Neural progenitor cell (in vitro differentiated cells): ENCODE measurements at regions not wholly inside any gene's neighbourhood (a gene's known extent, or its start where the extent isn't known, plus 50 kb on each side); places are given as distances from the start of the nearest gene placed in this dataset.

ENCODE experiments used
- DNase-seq: peaks from one replicate; pipeline ENCODE4 v3.0.0-alpha.2; 2016; ENCODE audit warnings: low spot score
- H2AFZ ChIP-seq: fragments of 200-600 bp; sonication (generic); replicated peaks from 2 replicates; pipeline ENCODE4 v1.6.1; 2016; ENCODE audit warnings: antibody characterized with exemption
- H3F3A ChIP-seq: fragments of 200-600 bp; sonication (generic); 2 replicates; pipeline ENCODE4 v1.6.1; 2016; ENCODE audit warnings: antibody characterized with exemption, low read depth
- H3K27ac ChIP-seq: fragments of 200-600 bp; sonication (generic); 2 replicates; pipeline ENCODE4 v1.5.1; 2016; ENCODE audit warnings: mild to moderate bottlenecking
- H3K27me3 ChIP-seq: fragments of 200-600 bp; sonication (generic); 2 replicates; pipeline ENCODE4 v1.6.1; 2016; ENCODE audit warnings: mild to moderate bottlenecking, moderate library complexity
- H3K36me3 ChIP-seq: fragments of 200-600 bp; sonication (generic); 2 replicates; pipeline ENCODE4 v1.5.1; 2016
- H3K4me1 ChIP-seq: fragments of 200-600 bp; sonication (generic); 2 replicates; pipeline ENCODE4 v1.6.1; 2016; ENCODE audit warnings: mixed run types
- H3K4me2 ChIP-seq: fragments of 200-600 bp; sonication (generic); 2 replicates; pipeline ENCODE4 v1.6.1; 2016
- H3K4me3 ChIP-seq: fragments of 200-600 bp; sonication (generic); 2 replicates; pipeline ENCODE4 v1.5.1; 2016
- H3K79me2 ChIP-seq: fragments of 200-600 bp; sonication (generic); 2 replicates; pipeline ENCODE4 v1.6.1; 2016; ENCODE audit warnings: low read depth
- H3K9ac ChIP-seq: fragments of 200-600 bp; sonication (generic); 2 replicates; pipeline ENCODE4 v1.6.1; 2016
- H3K9me3 ChIP-seq: fragments of 200-600 bp; sonication (generic); 2 replicates; pipeline ENCODE4 v1.5.1; 2016; ENCODE audit warnings: low read depth
- H4K20me1 ChIP-seq: fragments of 200-600 bp; sonication (generic); 2 replicates; pipeline ENCODE4 v1.6.1; 2016; ENCODE audit warnings: low read depth
- H3K27ac Mint-ChIP-seq: 3 replicates; pipeline ENCODE4 v1.8.0; 2021; ENCODE audit warnings: mixed read lengths
- H3K27me3 Mint-ChIP-seq: 2 replicates; pipeline ENCODE4 v1.8.0; 2022; ENCODE audit warnings: low read depth, mild to moderate bottlenecking, inconsistent platforms, moderate library complexity, mixed read lengths; ENCODE audit not compliant: insufficient read depth
- H3K36me3 Mint-ChIP-seq: 3 replicates; pipeline ENCODE4 v1.8.0; 2021; ENCODE audit warnings: mixed read lengths
- H3K4me1 Mint-ChIP-seq: 3 replicates; pipeline ENCODE4 v1.8.0; 2021; ENCODE audit warnings: mixed read lengths
- H3K4me3 Mint-ChIP-seq: 3 replicates; pipeline ENCODE4 v1.8.0; 2021; ENCODE audit warnings: mild to moderate bottlenecking, moderate library complexity, mixed read lengths
- H3K9me3 Mint-ChIP-seq: 3 replicates; pipeline ENCODE4 v1.8.0; 2020; ENCODE audit warnings: mixed read lengths
- CTCF ChIP-seq: fragments of 200-600 bp; sonication (generic); IDR thresholded peaks from 2 replicates; pipeline ENCODE4 v1.5.1; 2017; ENCODE audit warnings: antibody characterized with exemption, mild to moderate bottlenecking
- EZH2 ChIP-seq: fragments of 200-600 bp; sonication (generic); IDR thresholded peaks from 2 replicates; pipeline ENCODE4 v1.6.1; 2017; ENCODE audit warnings: antibody characterized with exemption, mild to moderate bottlenecking, moderate library complexity
- EZH2phosphoT487 ChIP-seq: fragments of 200-600 bp; sonication (generic); IDR thresholded peaks from 2 replicates; pipeline ENCODE4 v1.6.1; 2017; ENCODE audit warnings: antibody characterized with exemption

- no peak overlapping the region for H3K27ac Mint-ChIP-seq
- no peaks in the 10 kb centered on the region for H3K4me1 ChIP-seq
- no peaks in the 10 kb centered on the region for H4K20me1 ChIP-seq
- no peaks in the 10 kb centered on the region for H3K36me3 Mint-ChIP-seq
- H3K27me3 ChIP-seq = no peaks in the 10 kb centered on the region
- TF ChIP-seq CTCF = no peak
- TF ChIP-seq EZH2phosphoT487 = no peak
- TF ChIP-seq EZH2 = no peak
- H3K9ac ChIP-seq = no peak overlapping the region
- H3K4me2 ChIP-seq = no peak overlapping the region
- peaks cover 5% of the 10 kb centered on the region for H3K27me3 Mint-ChIP-seq
- no peak for DNase-seq
- no peak overlapping the region for H3K4me3 ChIP-seq
- no peaks in the 10 kb centered on the region for H3K9me3 Mint-ChIP-seq
- no peak overlapping the region for H3K4me3 Mint-ChIP-seq
- no peaks in the 10 kb centered on the region for H3K79me2 ChIP-seq
- no peaks in the 10 kb centered on the region for H3K9me3 ChIP-seq
- no peak overlapping the region for H2AFZ ChIP-seq
- no peak overlapping the region for H3K27ac ChIP-seq
- H3K36me3 ChIP-seq = no peaks in the 10 kb centered on the region
- no peaks in the 10 kb centered on the region for H3K4me1 Mint-ChIP-seq
- H3F3A ChIP-seq = no peaks in the 10 kb centered on the region
Measured at GRCh38 chr4:10321931-10322330, 135.3 kb downstream of the ZNF518B start.

GRCh38 chr4:10320130-10320529 is 137.1 kb downstream of the ZNF518B start:
- no peak for DNase-seq
- H3K4me1 Mint-ChIP-seq = no peaks in the 10 kb centered on the region
- TF ChIP-seq EZH2 (no peak), CTCF (no peak), EZH2phosphoT487 (no peak)
- Histone ChIP-seq H3F3A (no peaks in the 10 kb centered on the region), H3K4me1 (no peaks in the 10 kb centered on the region), H2AFZ (no peak overlapping the region), H3K9me3 (no peaks in the 10 kb centered on the region), H3K9ac (no peak overlapping the region), H3K27ac (no peak overlapping the region), H3K36me3 (no peaks in the 10 kb centered on the region), H3K4me3 (no peak overlapping the region), H3K27me3 (no peaks in the 10 kb centered on the region), H4K20me1 (no peaks in the 10 kb centered on the region), H3K4me2 (no peak overlapping the region), H3K79me2 (no peaks in the 10 kb centered on the region)
- no peak overlapping the region for H3K4me3 Mint-ChIP-seq
- H3K27me3 Mint-ChIP-seq = peaks cover 4% of the 10 kb centered on the region
- no peak overlapping the region for H3K27ac Mint-ChIP-seq
- no peaks in the 10 kb centered on the region for H3K9me3 Mint-ChIP-seq
- H3K36me3 Mint-ChIP-seq = no peaks in the 10 kb centered on the region

GRCh38 chr4:10317345-10317744 is 139.9 kb downstream of the ZNF518B start:
- Mint-ChIP-seq H3K27me3 (peaks cover 4% of the 10 kb centered on the region), H3K4me3 (no peak overlapping the region), H3K36me3 (no peaks in the 10 kb centered on the region), H3K9me3 (no peaks in the 10 kb centered on the region), H3K27ac (no peak overlapping the region), H3K4me1 (no peaks in the 10 kb centered on the region)
- DNase-seq = no peak
- Histone ChIP-seq H3K79me2 (no peaks in the 10 kb centered on the region), H3K4me2 (no peak overlapping the region), H3K9me3 (no peaks in the 10 kb centered on the region), H4K20me1 (no peaks in the 10 kb centered on the region), H3K36me3 (no peaks in the 10 kb centered on the region), H3K27ac (no peak overlapping the region), H3K27me3 (no peaks in the 10 kb centered on the region), H2AFZ (no peak overlapping the region), H3K9ac (no peak overlapping the region), H3K4me3 (no peak overlapping the region), H3K4me1 (no peaks in the 10 kb centered on the region), H3F3A (no peaks in the 10 kb centered on the region)
- TF ChIP-seq CTCF (no peak), EZH2phosphoT487 (no peak), EZH2 (no peak)

- H3K9me3 Mint-ChIP-seq = no peaks in the 10 kb centered on the region
- H3K27ac Mint-ChIP-seq = no peak overlapping the region
- Histone ChIP-seq H3K27me3 (no peaks in the 10 kb centered on the region), H3K9me3 (no peaks in the 10 kb centered on the region), H3K4me1 (no peaks in the 10 kb centered on the region), H3K36me3 (no peaks in the 10 kb centered on the region), H4K20me1 (no peaks in the 10 kb centered on the region), H3F3A (no peaks in the 10 kb centered on the region), H3K4me3 (no peak overlapping the region), H3K9ac (no peak overlapping the region), H3K4me2 (no peak overlapping the region), H3K79me2 (no peaks in the 10 kb centered on the region), H3K27ac (no peak overlapping the region), H2AFZ (no peak overlapping the region)
- no peaks in the 10 kb centered on the region for H3K36me3 Mint-ChIP-seq
- no peak for TF ChIP-seq EZH2
- no peak for TF ChIP-seq EZH2phosphoT487
- TF ChIP-seq CTCF = no peak
- no peak overlapping the region for H3K4me3 Mint-ChIP-seq
- no peak for DNase-seq
- peaks cover 4% of the 10 kb centered on the region for H3K27me3 Mint-ChIP-seq
- no peaks in the 10 kb centered on the region for H3K4me1 Mint-ChIP-seq
Measured at GRCh38 chr4:10316851-10317250, 140.4 kb downstream of the ZNF518B start.
